DOHH2 (cell line): ENCODE measurements at regions not wholly inside any gene's neighbourhood (a gene's known extent, or its start where the extent isn't known, plus 50 kb on each side); places are given as distances from the start of the nearest gene placed in this dataset.
"Not testable (repeated sequence)": the region's sequence is repeated elsewhere in the genome, so short reads cannot be mapped to it uniquely, and the experiment has no call there.

ENCODE experiments used
- CTCF ChIP-seq: fragments of 200-600 bp; sonication (generic); IDR thresholded peaks from one replicate; pipeline ENCODE4 v1.5.1; 2014; ENCODE audit warnings: antibody characterized with exemption, mild to moderate bottlenecking, low read depth, low read length; ENCODE audit not compliant: poor library complexity, severe bottlenecking
- EZH2phosphoT487 ChIP-seq: fragments of 200-600 bp; sonication (generic); IDR thresholded peaks from 2 replicates; pipeline ENCODE4 v1.6.1; 2017; ENCODE audit warnings: borderline replicate concordance, mild to moderate bottlenecking, antibody characterized with exemption, low read length, moderate library complexity, mixed read lengths

DNA sequence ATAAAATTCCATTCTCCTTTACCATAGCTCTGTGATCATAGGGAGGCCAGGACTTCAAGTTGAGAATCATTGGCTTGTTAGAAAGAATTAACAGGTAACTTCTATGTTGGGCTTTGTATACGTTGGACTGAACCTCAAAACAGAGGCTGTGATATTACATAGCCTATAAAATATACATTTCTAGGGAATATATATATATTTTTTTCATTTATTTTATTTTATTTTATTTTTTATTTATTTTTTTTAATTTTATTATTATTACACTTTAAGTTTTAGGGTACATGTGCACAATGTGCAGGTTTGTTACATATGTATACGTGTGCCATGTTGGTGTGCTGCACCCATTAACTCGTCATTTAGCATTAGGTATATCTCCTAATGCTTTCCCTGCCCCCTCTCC lies 470.4 kb upstream of the ADGRL3 start:
- not testable (repeated sequence) for TF ChIP-seq CTCF, EZH2phosphoT487
